CMK (cell line): ENCODE measurements at regions not wholly inside any gene's neighbourhood (a gene's known extent, or its start where the extent isn't known, plus 50 kb on each side); places are given as distances from the start of the nearest gene placed in this dataset.

Experiments used
- DNase-seq: peaks from one replicate; pipeline ENCODE4 v3.0.0-alpha.2; 2010; ENCODE audit warnings: low read depth

DNA sequence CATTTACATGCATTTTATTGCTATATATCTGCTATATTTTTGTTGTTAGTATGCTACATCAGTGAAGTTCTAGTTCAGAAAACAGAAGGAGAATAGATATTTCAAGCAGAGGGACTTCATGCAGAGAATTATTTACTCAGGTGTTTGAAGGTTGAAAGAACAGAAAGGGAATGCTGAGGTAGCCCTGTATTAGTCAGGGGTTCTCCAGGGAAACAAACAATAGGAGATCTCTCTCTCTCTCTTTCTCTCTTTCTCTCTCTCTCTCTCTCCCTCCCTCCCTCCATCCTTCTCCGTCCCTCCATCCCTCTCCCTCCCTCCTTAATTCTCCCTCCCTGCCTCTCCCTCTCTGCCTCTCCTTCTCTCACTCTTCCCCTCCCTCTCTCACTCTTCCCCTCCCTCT lies 114.3 kb upstream of the TDRD3 start:
- no peak for DNase-seq

DNA sequence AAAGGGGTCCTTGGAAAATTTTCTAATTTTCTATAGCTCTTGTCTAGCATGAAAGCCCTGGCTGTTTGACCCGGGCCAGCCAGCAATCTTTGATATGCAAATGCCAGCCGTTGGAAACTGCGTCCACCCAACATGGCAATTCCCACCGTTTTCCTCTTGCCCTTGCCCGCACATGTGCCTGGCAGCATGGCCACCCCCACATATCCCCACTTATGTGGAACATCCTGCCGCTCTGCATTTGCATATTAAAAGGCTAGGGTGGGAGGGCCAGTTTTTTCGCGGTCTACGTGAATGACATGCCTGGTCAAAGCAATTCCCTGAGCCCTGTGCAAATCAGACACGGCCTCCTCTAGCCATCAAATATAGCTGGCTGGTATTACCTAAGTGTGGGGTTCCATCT lies 110.3 kb upstream of the TDRD3 start:
- DNase-seq, result no peak

GRCh38 chr13:60288569-60288968 lies 108.5 kb upstream of the TDRD3 start:
- no peak for DNase-seq

DNA sequence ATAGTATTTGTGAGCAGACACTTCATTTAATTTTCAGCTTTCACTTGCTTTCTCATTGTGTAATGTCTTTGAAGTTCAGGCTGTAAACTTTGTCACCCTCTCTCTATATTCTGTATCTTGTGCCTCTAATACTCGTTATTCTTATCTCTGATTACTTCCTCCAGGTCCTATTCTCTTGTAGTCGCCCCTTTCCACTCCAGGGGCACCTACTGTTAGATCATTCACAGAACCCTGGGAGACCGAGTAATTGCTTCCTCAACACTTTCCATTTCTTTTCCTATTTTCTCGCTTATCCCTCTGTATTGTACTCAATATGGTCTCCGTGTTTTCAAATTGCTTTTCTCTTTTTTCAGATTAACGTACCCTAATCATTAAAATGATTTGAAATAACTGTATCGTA lies 93.9 kb upstream of the TDRD3 start:
- DNase-seq, result no peak

GRCh38 chr13:60311527-60311926 lies 85.5 kb upstream of the TDRD3 start:
- peak; percentile 27 for DNase-seq

DNA sequence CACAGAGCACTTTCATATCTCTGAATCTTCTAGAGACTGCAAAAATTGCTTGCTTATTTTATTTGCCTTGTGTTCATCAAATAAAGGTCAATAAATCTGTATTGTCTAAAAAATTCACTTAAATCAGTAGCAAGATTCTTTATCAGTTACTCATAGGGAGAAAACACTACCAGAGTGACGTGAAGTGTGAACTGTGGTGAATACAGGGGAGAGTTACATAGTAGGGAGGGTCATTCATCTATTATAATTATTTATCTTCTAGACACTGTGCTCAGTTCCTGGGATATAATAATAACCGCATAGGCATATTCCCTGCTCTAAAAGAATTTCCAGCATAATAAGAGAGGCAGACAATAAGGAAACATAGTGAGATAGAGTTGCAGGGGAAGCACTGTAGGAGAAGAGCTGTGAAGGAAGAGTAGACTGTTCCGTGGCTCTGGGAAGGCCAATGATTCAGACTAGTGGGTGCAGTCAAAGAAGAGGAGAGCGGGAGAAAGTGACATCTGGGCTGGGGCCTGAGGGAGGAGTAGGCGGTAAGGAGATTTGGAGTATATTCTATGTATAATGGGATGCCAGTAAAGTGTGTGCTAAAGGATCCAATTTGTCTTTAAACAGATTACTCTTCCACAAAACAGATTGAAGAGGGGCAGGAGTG lies 84.0 kb upstream of the TDRD3 start:
- no peak for DNase-seq

DNA sequence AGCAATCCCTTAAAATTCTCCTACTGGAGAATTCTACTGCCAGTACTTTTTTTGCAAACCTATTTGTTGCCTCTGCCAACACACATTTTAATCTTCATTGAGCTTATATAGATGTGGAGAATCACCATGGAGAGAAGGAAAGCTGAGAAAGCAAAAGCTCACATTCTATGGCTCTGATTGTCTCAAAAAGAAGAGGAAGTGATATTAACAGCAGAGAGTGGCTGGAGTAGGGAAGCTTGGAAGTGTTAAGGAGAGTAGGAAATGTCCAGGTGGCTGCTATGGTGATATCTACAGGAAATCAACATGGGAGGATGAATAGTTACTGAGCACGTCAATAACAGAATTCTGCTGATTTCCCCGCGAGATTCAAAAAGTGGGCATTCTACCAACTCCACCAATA lies 78.8 kb upstream of the TDRD3 start:
- no peak for DNase-seq

GRCh38 chr13:60324131-60324530 lies 72.9 kb upstream of the TDRD3 start:
- no peak for DNase-seq

- DNase-seq, result no peak
Measured at GRCh38 chr13:60326273-60326672, 70.7 kb upstream of the TDRD3 start.

DNA sequence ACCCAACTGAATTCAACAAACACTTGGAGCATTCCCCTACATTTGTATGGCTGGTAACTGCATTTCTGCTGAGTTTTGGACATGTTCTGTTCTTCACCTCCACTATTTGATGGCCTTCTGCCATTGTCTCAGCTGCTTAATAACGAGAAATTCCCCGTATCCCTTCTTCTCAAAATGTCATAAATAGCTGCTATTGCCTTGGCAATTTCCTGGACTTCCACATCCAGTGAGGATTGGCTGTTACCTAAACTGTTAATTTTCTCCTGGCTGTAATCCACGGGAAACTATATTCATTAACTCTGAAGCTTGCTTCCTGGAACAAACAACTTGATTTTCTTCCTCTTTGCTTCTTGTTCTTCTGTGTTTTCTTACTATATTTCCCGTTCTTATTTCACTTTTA lies 69.5 kb upstream of the TDRD3 start:
- no peak for DNase-seq

DNA sequence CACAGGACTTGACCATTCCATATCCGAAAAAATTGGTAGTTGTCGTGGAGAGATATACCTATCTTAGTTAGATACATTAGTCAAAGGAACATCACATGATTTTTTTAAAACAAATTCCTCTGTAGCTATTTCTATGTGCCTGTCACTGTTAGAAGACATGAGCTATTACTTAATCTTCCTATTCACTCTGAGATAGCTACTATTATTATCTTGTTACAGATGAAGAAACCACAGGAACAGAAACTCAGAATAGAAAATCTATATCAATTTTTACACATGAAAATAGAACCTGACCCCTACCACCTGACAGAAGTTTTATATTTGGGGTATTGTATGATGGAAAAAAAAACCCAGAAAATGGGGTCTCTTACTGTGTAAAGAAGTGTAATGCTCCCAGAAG lies 68.9 kb upstream of the TDRD3 start:
- no peak for DNase-seq

- peak; percentile 48 for DNase-seq
Measured at GRCh38 chr13:60329221-60329923, 67.6 kb upstream of the TDRD3 start.

- no peak for DNase-seq
Measured at GRCh38 chr13:60331249-60332012, 65.6 kb upstream of the TDRD3 start.

DNA sequence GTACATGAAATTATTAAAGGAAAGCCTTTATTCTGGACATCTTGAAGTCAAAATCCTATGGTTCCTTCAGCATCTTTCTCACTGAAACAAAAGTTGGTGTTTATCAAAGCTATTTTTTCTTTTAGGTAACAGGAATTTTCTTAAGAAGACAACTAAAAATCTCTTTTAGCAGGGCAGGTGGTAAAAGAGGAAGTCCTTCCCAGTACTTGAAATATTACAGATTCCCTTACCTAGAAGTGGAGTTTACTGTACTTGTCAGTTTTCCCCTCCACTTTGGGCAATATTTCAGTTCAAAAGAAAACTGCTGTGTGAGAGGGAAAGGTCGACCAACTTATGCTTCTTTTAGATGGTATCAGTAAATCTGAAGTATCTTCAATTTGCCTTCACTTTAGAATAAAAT lies 64.3 kb upstream of the TDRD3 start:
- DNase-seq, result no peak

- DNase-seq, result no peak
Measured at GRCh38 chr13:60334310-60334709, 62.7 kb upstream of the TDRD3 start.

GRCh38 chr13:60335531-60335930 lies 61.5 kb upstream of the TDRD3 start:
- no peak for DNase-seq

DNA sequence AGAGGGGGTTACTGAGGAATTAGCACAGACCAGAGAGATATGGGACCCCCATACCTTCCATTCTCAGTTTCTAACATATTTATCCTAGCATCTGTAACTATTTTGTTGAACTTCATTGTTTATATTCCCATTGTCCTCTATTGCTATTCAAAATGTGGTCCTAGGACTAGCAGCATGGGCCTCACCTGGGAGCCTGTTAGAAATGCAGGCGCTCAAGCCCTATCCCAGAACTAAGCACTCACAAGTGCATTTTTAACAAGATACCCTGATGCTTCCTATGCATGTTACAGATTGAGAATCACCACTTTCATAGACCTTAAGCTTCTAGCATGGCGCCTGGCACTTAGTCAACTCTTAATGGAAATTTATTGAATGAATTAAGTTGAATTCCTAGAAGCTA lies 58.3 kb upstream of the TDRD3 start:
- DNase-seq, result no peak

DNA sequence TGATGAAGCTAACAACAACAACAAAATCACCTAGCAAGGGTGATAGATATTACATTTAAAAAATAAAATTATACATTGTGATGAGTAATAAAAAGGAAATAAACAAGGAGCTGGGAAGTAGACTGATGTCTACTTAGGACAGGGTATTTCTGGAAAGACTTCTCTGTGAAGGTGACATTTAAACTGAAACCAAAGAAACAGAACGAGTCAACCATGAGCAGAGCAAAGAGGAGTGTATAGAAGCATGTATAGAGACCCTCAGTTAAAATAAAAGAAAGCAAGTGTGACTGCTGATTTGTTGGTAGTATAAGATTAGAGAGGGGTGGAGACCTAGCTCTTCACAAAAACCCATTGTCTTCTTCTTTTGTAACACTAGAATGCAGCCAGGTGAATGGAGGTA lies 53.0 kb upstream of the TDRD3 start:
- no peak for DNase-seq

DNA sequence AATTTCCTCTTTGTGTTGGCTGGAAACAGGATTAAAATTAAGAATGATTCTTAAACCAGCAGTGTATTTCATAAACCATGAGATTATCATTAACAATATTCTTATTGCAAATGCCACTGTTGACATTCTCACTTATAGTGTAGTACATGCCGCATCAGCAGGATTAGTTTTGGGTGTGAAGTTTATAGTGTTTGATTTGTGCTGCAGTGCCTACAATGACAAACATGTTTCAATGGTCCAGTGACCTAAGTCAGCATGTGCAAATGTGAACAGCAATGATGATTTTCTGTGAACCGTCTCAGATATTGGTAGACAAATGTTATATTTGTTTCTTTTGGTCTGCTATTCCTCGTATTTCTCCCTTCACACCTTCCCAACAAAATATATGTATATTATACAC lies 49.8 kb upstream of the TDRD3 start:
- no peak for DNase-seq
